PFSK-1 (cell line): ENCODE measurements at regions not wholly inside any gene's neighbourhood (a gene's known extent, or its start where the extent isn't known, plus 50 kb on each side); places are given as distances from the start of the nearest gene placed in this dataset.

Experiments
- POLR2AphosphoS5 ChIP-seq: IDR thresholded peaks from 2 replicates; pipeline ENCODE4 v1.6.1; 2012; ENCODE audit warnings: low read depth, mild to moderate bottlenecking, control low read depth, low read length, moderate library complexity
- SIN3A ChIP-seq: IDR thresholded peaks from 2 replicates; pipeline ENCODE4 v1.6.1; 2012; ENCODE audit warnings: mild to moderate bottlenecking, low read length, moderate library complexity, borderline replicate concordance; ENCODE audit not compliant: insufficient read depth
- TAF1 ChIP-seq: IDR thresholded peaks from 2 replicates; pipeline ENCODE4 v1.6.1; 2012; ENCODE audit warnings: low read length, control low read depth, borderline replicate concordance; ENCODE audit not compliant: insufficient read depth

DNA sequence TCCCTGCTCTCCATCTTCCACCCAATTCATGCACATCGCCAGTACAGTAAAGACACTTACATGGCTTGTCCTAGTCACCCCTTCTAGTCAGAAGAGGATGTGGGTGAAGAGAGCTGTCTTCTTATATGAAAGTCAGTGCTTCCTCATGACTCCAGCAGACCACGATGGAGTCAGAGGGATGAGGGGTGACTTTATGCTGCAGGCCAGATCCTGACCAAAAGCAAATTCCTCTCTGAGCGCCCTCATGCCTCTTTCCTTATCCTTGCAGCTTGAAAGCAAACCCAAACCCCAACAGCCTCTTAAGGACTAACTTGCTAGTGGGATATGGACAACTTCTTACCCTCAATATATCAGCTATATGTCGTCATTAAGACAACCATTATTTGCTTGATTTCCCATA lies 348.2 kb upstream of the DUSP10 start:
- no peak for TF ChIP-seq TAF1
- no peak for TF ChIP-seq POLR2AphosphoS5
- no peak for TF ChIP-seq SIN3A
